ENCODE measurements at regions not wholly inside any gene's neighbourhood (a gene's known extent, or its start where the extent isn't known, plus 50 kb on each side); places are given as distances from the start of the nearest gene placed in this dataset.

DNA sequence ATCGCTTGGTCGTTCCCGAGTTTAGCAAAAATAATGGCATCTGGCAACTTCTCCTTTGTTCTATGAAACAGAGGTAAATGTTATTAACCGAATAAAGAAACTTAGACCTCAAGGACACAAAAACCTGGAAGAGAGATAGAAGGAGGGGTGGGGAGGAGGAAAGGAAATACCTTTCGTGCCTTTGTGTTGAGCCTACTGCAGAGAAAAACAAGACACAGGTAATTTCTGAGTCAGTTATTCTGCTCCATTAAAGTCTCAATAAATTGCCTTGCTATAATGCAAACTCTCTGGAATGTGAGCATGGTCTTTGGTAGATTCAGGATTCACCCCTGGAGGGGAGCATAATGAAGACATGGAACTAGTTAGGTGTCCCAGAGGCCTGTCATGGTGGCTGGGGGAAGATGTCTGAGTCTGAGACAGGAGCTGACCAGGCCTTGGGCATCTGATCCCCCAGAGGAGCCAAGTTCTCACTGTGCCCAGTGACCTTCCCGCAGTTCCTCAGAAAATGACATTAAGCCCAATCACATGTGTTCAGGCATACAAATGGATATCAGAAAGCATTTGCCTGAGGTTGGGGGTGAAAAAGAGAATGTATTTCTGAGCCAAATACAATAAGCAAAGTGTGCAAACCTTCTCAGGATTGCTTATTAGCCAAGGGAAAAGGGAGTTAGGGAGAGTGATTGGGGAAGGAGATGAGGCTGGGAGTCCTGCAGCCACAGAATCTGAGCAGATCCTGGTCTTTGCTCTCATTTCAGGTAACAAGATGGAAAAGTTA, 72.6 kb upstream of the CADM1 start:
- Mint-ChIP-seq H3K4me1 (peaks cover 43% of the 10 kb centered on the region), H3K27me3 (ENCODE audit: low read depth) (peaks cover 6% of the 10 kb centered on the region), H3K4me3 (no peak overlapping the region), H3K9me3 (peaks cover 5% of the 10 kb centered on the region), H3K36me3 (no peaks in the 10 kb centered on the region), H3K27ac (peak overlapping the region; percentile 67)
- TF ChIP-seq, protein P1, sequence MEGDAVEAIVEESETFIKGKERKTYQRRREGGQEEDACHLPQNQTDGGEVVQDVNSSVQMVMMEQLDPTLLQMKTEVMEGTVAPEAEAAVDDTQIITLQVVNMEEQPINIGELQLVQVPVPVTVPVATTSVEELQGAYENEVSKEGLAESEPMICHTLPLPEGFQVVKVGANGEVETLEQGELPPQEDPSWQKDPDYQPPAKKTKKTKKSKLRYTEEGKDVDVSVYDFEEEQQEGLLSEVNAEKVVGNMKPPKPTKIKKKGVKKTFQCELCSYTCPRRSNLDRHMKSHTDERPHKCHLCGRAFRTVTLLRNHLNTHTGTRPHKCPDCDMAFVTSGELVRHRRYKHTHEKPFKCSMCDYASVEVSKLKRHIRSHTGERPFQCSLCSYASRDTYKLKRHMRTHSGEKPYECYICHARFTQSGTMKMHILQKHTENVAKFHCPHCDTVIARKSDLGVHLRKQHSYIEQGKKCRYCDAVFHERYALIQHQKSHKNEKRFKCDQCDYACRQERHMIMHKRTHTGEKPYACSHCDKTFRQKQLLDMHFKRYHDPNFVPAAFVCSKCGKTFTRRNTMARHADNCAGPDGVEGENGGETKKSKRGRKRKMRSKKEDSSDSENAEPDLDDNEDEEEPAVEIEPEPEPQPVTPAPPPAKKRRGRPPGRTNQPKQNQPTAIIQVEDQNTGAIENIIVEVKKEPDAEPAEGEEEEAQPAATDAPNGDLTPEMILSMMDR (IDR thresholded peaks at IDR 0.05; ENCODE audit: unreplicated experiment) = no peak
- no peak for DNase-seq (ENCODE audit: low spot score in 2 of 2, unreplicated experiment in 2 of 2)

DNA sequence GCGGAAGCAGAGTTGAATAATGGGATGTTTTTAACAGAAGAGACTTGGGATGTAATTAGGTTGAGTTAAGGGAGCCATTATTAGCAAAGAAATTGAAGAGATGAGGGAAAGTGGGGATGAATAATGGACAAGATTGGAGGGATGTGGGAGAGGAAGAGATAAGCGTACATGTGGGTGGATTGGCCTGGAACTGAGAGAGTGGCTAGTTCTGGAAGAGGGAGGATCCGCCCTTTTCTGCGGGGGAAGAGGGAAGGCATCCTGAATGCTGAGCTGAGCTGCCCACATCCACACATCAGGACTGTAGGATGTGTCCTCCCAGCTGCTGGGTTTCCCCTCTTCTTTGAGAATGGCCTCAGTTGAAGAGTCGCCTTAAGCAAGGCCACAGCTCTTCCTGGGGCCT, 68.3 kb upstream of the CADM1 start:
- no peak overlapping the region for H3K4me3 Mint-ChIP-seq
- TF ChIP-seq, protein P1 (IDR thresholded peaks at IDR 0.05; ENCODE audit: unreplicated experiment) = no peak
- no peak overlapping the region for H3K27ac Mint-ChIP-seq
- peaks cover 5% of the 10 kb centered on the region for H3K9me3 Mint-ChIP-seq
- peaks cover 18% of the 10 kb centered on the region for H3K4me1 Mint-ChIP-seq
- H3K36me3 Mint-ChIP-seq = no peaks in the 10 kb centered on the region
- no peak for DNase-seq (ENCODE audit: low spot score in 2 of 2, unreplicated experiment in 2 of 2)
- H3K27me3 Mint-ChIP-seq (ENCODE audit: low read depth) = peaks cover 11% of the 10 kb centered on the region

DNA sequence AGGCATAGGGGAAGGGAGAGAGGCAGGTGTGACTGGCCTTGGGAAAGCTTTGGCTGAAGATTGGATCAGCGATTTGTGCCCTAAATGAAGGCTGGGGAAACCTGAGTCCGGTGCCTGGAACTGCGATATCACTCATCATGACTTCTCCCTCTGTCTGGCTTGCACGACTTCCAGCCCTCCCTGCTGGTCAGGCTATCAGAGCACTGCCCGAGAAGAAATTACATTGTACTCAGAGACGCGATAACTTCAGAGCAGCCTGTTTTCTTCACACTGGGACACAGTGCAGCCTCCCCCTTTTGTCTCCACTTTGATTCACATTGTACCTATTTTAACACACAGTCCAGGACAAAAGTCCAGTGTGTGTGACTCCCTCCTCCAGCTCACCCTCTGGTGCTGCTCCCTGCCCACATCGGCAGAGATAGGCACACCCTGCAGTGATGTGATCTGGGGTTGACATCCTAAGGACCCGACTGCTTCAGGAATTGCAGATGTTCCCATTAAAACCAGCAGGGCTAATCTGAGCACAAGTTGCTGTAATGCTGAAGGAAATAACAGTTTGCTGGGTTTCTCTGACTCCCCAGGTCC, 62.1 kb upstream of the CADM1 start:
- Mint-ChIP-seq H3K36me3 (no peaks in the 10 kb centered on the region), H3K4me3 (no peak overlapping the region), H3K4me1 (peaks cover 9% of the 10 kb centered on the region), H3K27me3 (ENCODE audit: low read depth) (peaks cover 16% of the 10 kb centered on the region), H3K9me3 (peaks cover 4% of the 10 kb centered on the region), H3K27ac (no peak overlapping the region)
- TF ChIP-seq, protein P1 (IDR thresholded peaks at IDR 0.05; ENCODE audit: unreplicated experiment) = no peak
- DNase-seq (ENCODE audit: low spot score in 2 of 2, unreplicated experiment in 2 of 2) = no peak

DNA sequence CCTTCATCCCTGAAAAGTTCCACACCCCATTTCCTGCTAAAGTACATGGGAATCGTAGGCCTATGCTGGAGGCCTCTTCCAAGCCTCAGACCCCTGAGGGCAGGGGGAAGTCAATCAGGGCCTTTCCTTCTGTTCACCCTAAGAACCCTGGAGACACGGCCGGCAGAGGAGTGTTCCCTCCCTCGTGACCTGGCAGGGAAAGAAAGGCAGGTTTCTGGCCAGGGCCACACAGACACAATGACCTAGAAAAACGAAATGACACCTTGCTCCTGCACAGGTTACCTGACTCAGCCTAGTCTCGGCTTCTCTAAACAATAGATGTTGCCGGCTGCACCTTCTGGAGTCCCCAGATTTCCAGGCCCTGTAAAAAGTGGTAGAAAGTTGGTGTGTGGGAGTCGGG, 60.6 kb upstream of the CADM1 start:
- no peak for DNase-seq (ENCODE audit: low spot score in 2 of 2, unreplicated experiment in 2 of 2)
- peaks cover 9% of the 10 kb centered on the region for H3K4me1 Mint-ChIP-seq

DNA sequence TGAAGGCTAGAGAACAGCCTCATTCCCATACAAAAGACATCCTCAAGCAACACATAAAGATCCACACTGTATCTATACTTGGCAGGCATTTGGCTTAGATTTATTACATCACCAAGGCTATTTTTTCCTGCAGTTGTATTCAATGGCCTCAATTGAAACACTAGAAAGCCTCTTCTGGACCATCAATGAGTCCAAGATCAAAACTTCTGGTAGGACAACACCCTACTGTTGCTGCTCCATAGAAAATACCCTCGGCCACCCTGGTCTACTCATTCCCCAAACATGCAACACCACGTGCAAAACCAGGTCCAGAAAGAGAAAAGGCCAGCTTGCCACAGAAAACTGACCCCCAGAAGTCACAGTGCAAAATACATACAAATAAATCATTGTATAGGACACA, 56.9 kb upstream of the CADM1 start:
- Mint-ChIP-seq H3K4me1 (peaks cover 2% of the 10 kb centered on the region), H3K4me3 (no peak overlapping the region), H3K9me3 (peaks cover 4% of the 10 kb centered on the region), H3K27me3 (ENCODE audit: low read depth) (no peaks in the 10 kb centered on the region), H3K27ac (no peak overlapping the region), H3K36me3 (no peaks in the 10 kb centered on the region)
- DNase-seq (ENCODE audit: low spot score in 2 of 2, unreplicated experiment in 2 of 2) = no peak
- TF ChIP-seq, protein P1 (IDR thresholded peaks at IDR 0.05; ENCODE audit: unreplicated experiment) = no peak

More for the DNA sequence above, 60.6 kb upstream of the CADM1 start:
- Mint-ChIP-seq H3K4me3 (no peak overlapping the region), H3K27me3 (ENCODE audit: low read depth) (peaks cover 16% of the 10 kb centered on the region), H3K27ac (no peak overlapping the region), H3K9me3 (peaks cover 4% of the 10 kb centered on the region), H3K36me3 (no peaks in the 10 kb centered on the region)
- TF ChIP-seq, protein P1 (IDR thresholded peaks at IDR 0.05; ENCODE audit: unreplicated experiment) = no peak

Data from mesothelial cell of epicardium (in vitro differentiated cells).